Left lobe of liver (tissue), 2 donors: ENCODE measurements at regions not wholly inside any gene's neighbourhood (a gene's known extent, or its start where the extent isn't known, plus 50 kb on each side); places are given as distances from the start of the nearest gene placed in this dataset.
A peak's percentile ranks its signal among the peaks of the same experiment; 100 is the strongest.

ENCODE experiments used
- ATAC-seq: fragments of 200-7000 bp; cut with Tn5 transposase; one replicate; pipeline ENCODE4 v1.9.1; 2020; ENCODE audit warnings: mild to moderate bottlenecking, moderate library complexity
- DNase-seq: peaks from one replicate; pipeline ENCODE4 v3.0.0-alpha.2; 2020; ENCODE audit warnings: low spot score
- donor health status: DM: no; HTN: no; CAD: no; lungs with moderate emphysema.
- donor health status: DM: no; HTN: yes; CAD: no.

- DNase-seq (no peak), ATAC-seq (no peak)
Observed at GRCh38 chr9:81741103-81741502, 51.8 kb upstream of the TLE1 start.

- no peak for ATAC-seq
- no peak for DNase-seq
Observed at GRCh38 chr9:81748091-81748490, 58.7 kb upstream of the TLE1 start.

GRCh38 chr9:81753436-81753835, 64.1 kb upstream of the TLE1 start:
- DNase-seq (no peak), ATAC-seq (no peak)

GRCh38 chr9:81754245-81754644, 64.9 kb upstream of the TLE1 start:
- no peak for ATAC-seq
- DNase-seq: no peak

- no peak for ATAC-seq
- DNase-seq: no peak
Observed at GRCh38 chr9:81755721-81756120, 66.4 kb upstream of the TLE1 start.

- ATAC-seq (no peak), DNase-seq (no peak)
Observed at GRCh38 chr9:81756561-81756960, 67.2 kb upstream of the TLE1 start.

- DNase-seq (no peak), ATAC-seq (no peak)
Observed at GRCh38 chr9:81758123-81758797, 68.9 kb upstream of the TLE1 start.

- no peak for DNase-seq
- ATAC-seq: no peak
Observed at GRCh38 chr9:81759680-81760215, 70.4 kb upstream of the TLE1 start.

- no peak for DNase-seq
- no peak for ATAC-seq
Observed at GRCh38 chr9:81767921-81768320, 78.6 kb upstream of the TLE1 start.

- DNase-seq (no peak), ATAC-seq (no peak)
Observed at GRCh38 chr9:81771571-81771970, 82.2 kb upstream of the TLE1 start.

- no peak for DNase-seq
- no peak for ATAC-seq
Observed at GRCh38 chr9:81772144-81772543, 82.8 kb upstream of the TLE1 start.

GRCh38 chr9:81776390-81776789, 87.0 kb upstream of the TLE1 start:
- ATAC-seq (no peak), DNase-seq (no peak)

- DNase-seq: no peak
- no peak for ATAC-seq
Observed at GRCh38 chr9:81776834-81777233, 87.5 kb upstream of the TLE1 start.

- ATAC-seq: no peak
- DNase-seq: no peak
Observed at GRCh38 chr9:81777482-81777881, 88.1 kb upstream of the TLE1 start.

GRCh38 chr9:81782313-81782995, 93.1 kb upstream of the TLE1 start:
- no peak for DNase-seq
- no peak for ATAC-seq

GRCh38 chr9:81787747-81788632, 98.6 kb upstream of the TLE1 start:
- ATAC-seq (peak; percentile 85), DNase-seq (no peak)

GRCh38 chr9:81789721-81790120, 100.4 kb upstream of the TLE1 start:
- DNase-seq (no peak), ATAC-seq (no peak)

GRCh38 chr9:81790166-81790565, 100.8 kb upstream of the TLE1 start:
- ATAC-seq: no peak
- DNase-seq: no peak

GRCh38 chr9:81791076-81791475, 101.7 kb upstream of the TLE1 start:
- ATAC-seq: no peak
- no peak for DNase-seq

GRCh38 chr9:81798606-81799005, 109.3 kb upstream of the TLE1 start:
- DNase-seq: no peak

GRCh38 chr9:81801190-81801589, 111.8 kb upstream of the TLE1 start:
- ATAC-seq: no peak
- no peak for DNase-seq

More at GRCh38 chr9:81798606-81799005, 109.3 kb upstream of the TLE1 start:
- no peak for ATAC-seq

- ATAC-seq (no peak), DNase-seq (no peak)
Observed at GRCh38 chr9:81804306-81804705, 115.0 kb upstream of the TLE1 start.
